GM10266 (cell line): ENCODE measurements at regions not wholly inside any gene's neighbourhood (a gene's known extent, or its start where the extent isn't known, plus 50 kb on each side); places are given as distances from the start of the nearest gene placed in this dataset.

Source experiments
- DNase-seq: peaks from one replicate; pipeline ENCODE4 v3.0.0; 2012; ENCODE audit errors: extremely low spot score
- TF ChIP-seq, protein P1 (sequence below): IDR thresholded peaks from 2 replicates; pipeline ENCODE4 v1.5.1; 2012; ENCODE audit warnings: mild to moderate bottlenecking, low read depth; ENCODE audit not compliant: control insufficient read depth, insufficient read depth; ENCODE audit errors: missing control alignments

DNA sequence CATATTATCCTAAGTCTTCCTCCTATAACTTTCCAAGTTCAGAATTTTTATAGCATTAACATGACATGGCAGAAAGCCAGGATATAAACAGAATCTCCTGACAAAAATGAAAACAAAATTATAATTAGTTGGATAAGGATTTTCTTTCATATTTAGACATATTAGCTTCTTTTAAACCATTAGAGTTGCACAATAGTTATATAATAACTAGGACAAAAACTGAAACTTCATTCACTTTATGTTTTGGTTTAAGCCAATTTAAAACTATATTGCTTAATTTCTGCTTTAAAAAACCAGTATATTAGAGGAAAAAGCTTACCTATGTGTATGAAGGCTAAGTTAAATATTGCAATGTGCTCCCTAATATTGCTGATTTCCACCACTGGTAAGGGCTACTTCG, 254.8 kb downstream of the GPD2 start:
- no peak for DNase-seq
- TF ChIP-seq, protein P1, sequence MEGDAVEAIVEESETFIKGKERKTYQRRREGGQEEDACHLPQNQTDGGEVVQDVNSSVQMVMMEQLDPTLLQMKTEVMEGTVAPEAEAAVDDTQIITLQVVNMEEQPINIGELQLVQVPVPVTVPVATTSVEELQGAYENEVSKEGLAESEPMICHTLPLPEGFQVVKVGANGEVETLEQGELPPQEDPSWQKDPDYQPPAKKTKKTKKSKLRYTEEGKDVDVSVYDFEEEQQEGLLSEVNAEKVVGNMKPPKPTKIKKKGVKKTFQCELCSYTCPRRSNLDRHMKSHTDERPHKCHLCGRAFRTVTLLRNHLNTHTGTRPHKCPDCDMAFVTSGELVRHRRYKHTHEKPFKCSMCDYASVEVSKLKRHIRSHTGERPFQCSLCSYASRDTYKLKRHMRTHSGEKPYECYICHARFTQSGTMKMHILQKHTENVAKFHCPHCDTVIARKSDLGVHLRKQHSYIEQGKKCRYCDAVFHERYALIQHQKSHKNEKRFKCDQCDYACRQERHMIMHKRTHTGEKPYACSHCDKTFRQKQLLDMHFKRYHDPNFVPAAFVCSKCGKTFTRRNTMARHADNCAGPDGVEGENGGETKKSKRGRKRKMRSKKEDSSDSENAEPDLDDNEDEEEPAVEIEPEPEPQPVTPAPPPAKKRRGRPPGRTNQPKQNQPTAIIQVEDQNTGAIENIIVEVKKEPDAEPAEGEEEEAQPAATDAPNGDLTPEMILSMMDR: no peak

DNA sequence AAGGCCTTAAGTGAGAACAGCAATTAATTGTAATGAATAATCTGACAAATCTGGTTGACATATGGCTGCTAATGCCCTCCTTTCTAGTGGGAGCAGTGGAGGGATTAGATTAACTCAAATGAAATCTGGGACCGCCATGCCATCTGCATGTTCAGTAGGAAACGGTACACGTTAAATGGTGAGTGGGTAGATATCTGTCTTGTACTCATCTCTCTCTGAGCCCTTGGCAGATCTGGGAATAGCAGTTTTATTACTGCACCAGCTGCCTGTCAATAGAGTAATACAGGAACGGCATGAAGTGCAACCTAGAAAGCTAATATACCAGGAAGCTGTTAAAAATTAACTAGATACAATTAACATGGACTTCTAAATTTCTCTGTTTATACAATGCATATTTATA, 258.8 kb downstream of the GPD2 start:
- TF ChIP-seq, protein P1: no peak
- no peak for DNase-seq

DNA sequence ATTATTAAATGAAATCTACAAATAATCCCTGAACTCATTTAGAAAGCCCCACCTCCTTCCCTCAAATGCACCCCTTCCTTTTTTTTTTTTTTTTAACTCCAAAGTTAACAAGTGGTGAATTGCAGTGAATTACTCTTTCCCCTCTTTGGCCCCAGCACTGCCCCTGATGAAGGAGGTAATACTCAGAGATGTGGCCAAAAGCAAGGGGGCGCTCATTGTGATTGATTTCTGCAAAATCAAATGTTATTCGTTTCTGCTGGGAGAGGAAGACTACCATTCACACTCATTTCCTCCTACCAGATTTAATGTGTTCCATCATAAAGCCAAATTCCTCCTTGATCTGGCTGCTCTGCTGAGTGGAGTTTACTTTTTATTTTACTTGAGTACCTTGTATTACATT, 259.4 kb downstream of the GPD2 start:
- TF ChIP-seq, protein P1: no peak
- no peak for DNase-seq

DNA sequence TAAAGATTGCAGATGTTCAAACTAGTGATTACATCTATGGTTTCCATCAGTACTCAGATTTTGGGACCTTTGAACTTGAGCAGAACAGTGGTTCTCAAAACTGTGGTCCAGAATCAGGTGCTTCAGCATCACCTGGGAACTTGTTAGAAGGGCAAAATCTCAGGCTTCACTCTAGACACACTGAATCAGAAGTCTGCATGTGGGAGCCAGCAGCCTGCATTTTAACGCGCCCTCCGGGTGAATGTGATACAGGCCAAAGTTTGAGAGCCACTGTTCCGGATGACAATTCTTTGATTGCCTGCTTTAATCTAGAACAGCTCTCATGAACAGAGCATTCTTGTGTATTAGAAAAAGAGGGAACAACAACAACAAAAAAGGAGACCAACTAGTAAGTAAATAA, 261.7 kb downstream of the GPD2 start:
- TF ChIP-seq, protein P1: no peak

DNA sequence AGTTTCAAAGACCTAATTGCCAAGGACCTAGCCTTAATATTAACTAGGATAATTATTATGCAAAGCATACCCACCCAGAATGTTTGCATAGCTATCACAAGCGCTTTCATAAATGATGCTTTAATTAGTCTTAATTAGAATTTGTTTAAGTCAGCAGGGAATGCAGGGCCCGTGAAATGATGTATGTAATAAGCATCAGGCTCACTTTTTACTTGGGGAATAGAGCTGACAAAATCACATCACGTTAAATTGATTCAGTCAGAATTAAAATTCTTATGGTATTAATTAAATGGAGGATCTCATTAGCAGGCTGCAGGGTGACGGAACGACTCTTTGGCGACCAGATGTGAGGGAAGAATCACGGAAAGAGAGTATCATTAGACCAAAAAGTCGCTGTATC, 264.5 kb downstream of the GPD2 start:
- no peak for DNase-seq
- TF ChIP-seq, protein P1: no peak

More for the DNA sequence above, 261.7 kb downstream of the GPD2 start:
- no peak for DNase-seq

DNA sequence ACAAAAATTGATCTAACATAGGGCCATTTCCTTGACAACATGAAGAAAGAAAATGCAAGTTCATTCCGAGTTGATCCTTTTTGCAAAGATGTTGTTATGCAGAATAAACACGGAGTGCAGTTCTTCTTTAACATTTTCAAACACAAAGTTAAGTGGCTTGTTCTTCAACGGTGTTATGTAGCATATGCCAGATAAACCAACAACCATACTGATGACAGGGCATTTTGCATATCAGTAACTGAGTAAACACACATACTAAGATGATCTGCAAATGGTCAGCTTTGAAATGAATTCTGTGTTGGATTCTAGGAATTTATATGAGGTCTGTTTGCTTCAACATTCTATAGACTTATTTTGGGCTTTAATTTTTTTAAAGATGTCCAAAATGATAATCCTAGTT, 266.4 kb downstream of the GPD2 start:
- TF ChIP-seq, protein P1: no peak
- no peak for DNase-seq

DNA sequence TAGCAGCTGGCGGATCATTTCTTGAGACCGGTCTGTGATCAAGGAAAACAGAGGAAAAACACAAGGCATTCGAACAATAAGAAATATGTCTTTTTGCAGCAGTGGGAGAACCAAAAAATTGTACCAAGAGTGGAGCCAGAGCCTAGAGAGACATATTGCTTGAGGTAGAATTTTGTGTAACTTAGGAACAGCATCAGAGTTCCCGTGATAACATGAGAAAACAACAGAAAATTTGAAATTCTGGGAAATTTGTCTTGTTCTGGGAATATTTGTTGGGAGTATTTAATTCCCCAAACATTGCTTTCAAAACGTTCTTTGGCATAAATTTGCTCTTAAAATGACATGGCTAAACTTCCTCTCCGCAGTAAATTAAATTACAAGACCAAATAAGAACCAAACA, 267.5 kb downstream of the GPD2 start:
- TF ChIP-seq, protein P1: no peak
- DNase-seq: no peak

DNA sequence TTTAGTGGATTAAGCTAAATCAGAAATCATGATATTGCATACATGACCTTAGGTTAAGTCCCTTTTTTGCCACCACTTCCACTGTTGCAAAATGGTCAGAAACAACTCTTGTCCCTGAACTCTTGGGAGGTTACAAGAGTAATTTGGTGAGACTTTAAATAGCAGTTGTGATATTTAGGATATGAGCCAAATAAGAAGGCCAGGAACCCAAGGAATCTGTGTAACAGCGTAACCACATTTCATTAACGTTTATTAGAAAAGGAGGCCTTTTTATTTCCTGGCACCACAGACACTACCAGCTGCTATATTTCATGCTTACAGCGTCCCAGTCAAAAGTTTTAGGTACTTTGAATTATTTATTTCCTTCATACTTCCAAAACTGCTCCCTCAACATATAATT, 268.0 kb downstream of the GPD2 start:
- no peak for DNase-seq
- TF ChIP-seq, protein P1: no peak
